Adrenal gland (tissue), 5 donors: ENCODE measurements at regions not wholly inside any gene's neighbourhood (a gene's known extent, or its start where the extent isn't known, plus 50 kb on each side); places are given as distances from the start of the nearest gene placed in this dataset.

ENCODE experiments used
- POLR2A ChIP-seq, 2 donors: fragments of 450-650 bp; IDR thresholded peaks; one replicate each; pipeline ENCODE4 v1.6.1; 2017; ENCODE audit warnings: antibody characterized with exemption in 2 of 2, mild to moderate bottlenecking in 2 of 2, moderate library complexity in 1 of 2
- TF ChIP-seq, protein P1 (sequence below), 6 experiments: fragments of 450-650 bp in 4 of 6; fragments of 200-600 bp in 2 of 6; sonication (generic) in 1 of 6; IDR thresholded peaks; 1 replicate in 5 of 6; 2 replicates in 1 of 6; pipeline versions ENCODE4 v1.5.1 to v1.8.0; 2016 to 2021; ENCODE audit warnings: antibody characterized with exemption in 6 of 6, mild to moderate bottlenecking in 2 of 6, moderate library complexity in 1 of 6
- donor health status: DM: no; HTN: no; CAD: no.

DNA sequence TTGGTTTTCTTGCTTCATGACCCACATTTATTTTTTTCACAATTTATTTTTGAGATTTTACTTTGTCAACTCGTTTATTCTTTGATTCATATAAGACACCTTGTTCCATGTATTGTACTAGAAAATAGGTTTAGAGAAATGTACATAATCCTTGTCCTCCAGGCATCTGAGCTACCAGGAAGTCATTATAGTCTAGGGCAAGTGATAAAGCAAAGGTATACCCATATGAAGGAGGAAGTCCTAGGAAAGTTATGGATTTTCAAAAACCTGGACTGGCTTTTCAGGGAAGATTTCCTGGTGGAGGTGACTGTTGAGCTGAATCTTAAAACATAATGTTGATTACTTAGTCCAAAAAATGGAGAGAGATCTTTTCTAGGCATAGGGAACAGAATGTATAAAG, 98.8 kb upstream of the SHISA6 start:
- TF ChIP-seq, protein P1, sequence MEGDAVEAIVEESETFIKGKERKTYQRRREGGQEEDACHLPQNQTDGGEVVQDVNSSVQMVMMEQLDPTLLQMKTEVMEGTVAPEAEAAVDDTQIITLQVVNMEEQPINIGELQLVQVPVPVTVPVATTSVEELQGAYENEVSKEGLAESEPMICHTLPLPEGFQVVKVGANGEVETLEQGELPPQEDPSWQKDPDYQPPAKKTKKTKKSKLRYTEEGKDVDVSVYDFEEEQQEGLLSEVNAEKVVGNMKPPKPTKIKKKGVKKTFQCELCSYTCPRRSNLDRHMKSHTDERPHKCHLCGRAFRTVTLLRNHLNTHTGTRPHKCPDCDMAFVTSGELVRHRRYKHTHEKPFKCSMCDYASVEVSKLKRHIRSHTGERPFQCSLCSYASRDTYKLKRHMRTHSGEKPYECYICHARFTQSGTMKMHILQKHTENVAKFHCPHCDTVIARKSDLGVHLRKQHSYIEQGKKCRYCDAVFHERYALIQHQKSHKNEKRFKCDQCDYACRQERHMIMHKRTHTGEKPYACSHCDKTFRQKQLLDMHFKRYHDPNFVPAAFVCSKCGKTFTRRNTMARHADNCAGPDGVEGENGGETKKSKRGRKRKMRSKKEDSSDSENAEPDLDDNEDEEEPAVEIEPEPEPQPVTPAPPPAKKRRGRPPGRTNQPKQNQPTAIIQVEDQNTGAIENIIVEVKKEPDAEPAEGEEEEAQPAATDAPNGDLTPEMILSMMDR (IDR thresholded peaks at IDR 0.05), result no peak
- TF ChIP-seq POLR2A (IDR thresholded peaks at IDR 0.05), result no peak
